Activated T-cell treated with anti-CD3 and anti-CD28 coated beads, Interleukin-2, amount 50 U/mL, for 72 hours (primary cell): ENCODE measurements at regions not wholly inside any gene's neighbourhood (a gene's known extent, or its start where the extent isn't known, plus 50 kb on each side); places are given as distances from the start of the nearest gene placed in this dataset.
"Not testable (repeated sequence)": the region's sequence is repeated elsewhere in the genome, so short reads cannot be mapped to it uniquely, and the experiment has no call there.

ENCODE experiments used
- ATAC-seq, 2 donors: fragments of 150-1000 bp; cut with Tn5 transposase; replicated peaks in 1 of 2; 2 replicates each; pipeline ENCODE4 v1.10.0; 2021; ENCODE audit warnings: moderate library complexity in 2 of 2, mild to moderate bottlenecking in 1 of 2
- DNase-seq, 2 donors: peaks; one replicate each; pipeline ENCODE4 v3.0.0; 2021 to 2022; ENCODE audit warnings: mixed read lengths in 1 of 2
- H3K27ac Mint-ChIP-seq: one replicate; pipeline ENCODE4 v1.8.0; 2022; ENCODE audit warnings: mild to moderate bottlenecking, moderate library complexity, mixed read lengths
- H3K27me3 Mint-ChIP-seq: one replicate; pipeline ENCODE4 v1.8.0; 2022; ENCODE audit warnings: low read depth, mixed read lengths
- H3K36me3 Mint-ChIP-seq, 2 donors: one replicate each; pipeline ENCODE4 v1.8.0; 2022; ENCODE audit warnings: mixed read lengths in 2 of 2, mild to moderate bottlenecking in 1 of 2; ENCODE audit not compliant: insufficient read depth in 2 of 2
- H3K4me1 Mint-ChIP-seq: one replicate; pipeline ENCODE4 v1.8.0; 2022; ENCODE audit warnings: low read depth, mixed read lengths
- H3K4me3 Mint-ChIP-seq, 2 donors: one replicate each; pipeline ENCODE4 v1.8.0; 2022; ENCODE audit warnings: mild to moderate bottlenecking in 2 of 2, mixed read lengths in 2 of 2, moderate library complexity in 2 of 2
- H3K9me3 Mint-ChIP-seq, 2 donors: one replicate each; pipeline ENCODE4 v1.8.0; 2022; ENCODE audit warnings: mixed read lengths in 2 of 2

- Mint-ChIP-seq H3K4me3 (no peak overlapping the region), H3K4me1 (no peaks in the 10 kb centered on the region), H3K27me3 (no peaks in the 10 kb centered on the region), H3K9me3 (no peaks in the 10 kb centered on the region), H3K27ac (no peak overlapping the region), H3K36me3 (no peaks in the 10 kb centered on the region)
- no peak for ATAC-seq
- no peak for DNase-seq
Observed at GRCh38 chr4:75207902-75208301, 275.0 kb downstream of the PARM1 start.

GRCh38 chr4:75195111-75195510, 262.2 kb downstream of the PARM1 start:
- H3K4me1 Mint-ChIP-seq: no peaks in the 10 kb centered on the region

DNA sequence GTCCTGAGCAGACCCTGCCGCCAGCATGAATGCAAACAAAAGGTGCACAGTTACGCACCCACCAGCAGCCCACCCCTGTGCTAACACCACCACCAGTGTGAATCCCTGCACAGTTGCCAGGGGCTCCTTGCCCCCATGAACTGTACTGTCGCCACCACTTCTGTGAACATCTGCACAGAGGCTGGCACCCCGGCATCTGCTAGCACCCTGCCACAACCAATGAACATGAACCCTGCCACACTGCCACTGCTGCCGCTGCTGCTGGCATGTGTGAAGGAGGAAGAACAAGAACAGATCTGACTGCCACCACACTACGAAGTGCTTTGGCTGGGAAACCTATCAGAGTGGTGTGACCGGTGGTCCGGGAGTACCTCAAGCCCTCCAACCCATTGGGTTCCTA, 261.3 kb downstream of the PARM1 start:
- ATAC-seq (no peak), DNase-seq (no peak)
- Mint-ChIP-seq H3K27me3 (no peaks in the 10 kb centered on the region), H3K36me3 (peaks cover 0 to 2% of the 10 kb centered on the region in 2 donors), H3K4me1 (no peaks in the 10 kb centered on the region), H3K27ac (no peak overlapping the region), H3K4me3 (no peak overlapping the region), H3K9me3 (peaks cover 0 to 2% of the 10 kb centered on the region in 2 donors)

More at GRCh38 chr4:75195111-75195510, 262.2 kb downstream of the PARM1 start:
- Mint-ChIP-seq H3K36me3 (peaks cover 0 to 2% of the 10 kb centered on the region in 2 donors), H3K9me3 (peaks cover 0 to 4% of the 10 kb centered on the region in 2 donors), H3K27ac (no peak overlapping the region), H3K27me3 (no peaks in the 10 kb centered on the region), H3K4me3 (no peak overlapping the region)
- ATAC-seq (no peak), DNase-seq (no peak)

DNA sequence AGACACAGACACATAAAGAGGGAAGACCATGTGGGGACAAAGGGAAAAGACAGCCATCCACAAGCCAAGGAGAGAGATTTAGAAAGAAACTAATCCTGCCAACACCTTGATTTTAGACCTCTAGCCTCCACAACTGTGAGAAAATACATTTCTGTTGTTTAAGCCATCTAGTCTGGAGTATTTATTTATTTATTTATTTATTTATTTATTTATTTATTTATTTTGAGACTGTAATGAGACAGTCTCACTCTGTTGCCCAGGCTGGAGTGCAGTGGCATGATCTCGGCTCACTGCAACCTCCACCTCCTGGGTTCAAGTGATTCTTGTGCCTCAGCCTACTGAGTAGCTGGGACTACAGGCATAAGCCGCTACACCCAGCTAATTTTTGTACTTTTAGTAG, 259.3 kb downstream of the PARM1 start:
- not testable (repeated sequence) for H3K4me1 Mint-ChIP-seq, H3K36me3 Mint-ChIP-seq, H3K9me3 Mint-ChIP-seq, H3K4me3 Mint-ChIP-seq, ATAC-seq, H3K27ac Mint-ChIP-seq, DNase-seq, H3K27me3 Mint-ChIP-seq

- no peak overlapping the region for H3K27ac Mint-ChIP-seq
- H3K4me1 Mint-ChIP-seq: no peaks in the 10 kb centered on the region
- H3K4me3 Mint-ChIP-seq: no peak overlapping the region
- no peak for DNase-seq
- ATAC-seq: no peak
- no peaks in the 10 kb centered on the region for H3K27me3 Mint-ChIP-seq
- peaks cover under 1 to 3% of the 10 kb centered on the region in 2 donors for H3K9me3 Mint-ChIP-seq
- no peaks in the 10 kb centered on the region for H3K36me3 Mint-ChIP-seq
Observed at GRCh38 chr4:75189711-75190335, 256.9 kb downstream of the PARM1 start.

GRCh38 chr4:75180790-75181776, 248.2 kb downstream of the PARM1 start:
- peaks cover 11% of the 10 kb centered on the region in 2 donors for H3K9me3 Mint-ChIP-seq
- no peak overlapping the region for H3K4me3 Mint-ChIP-seq
- no peaks in the 10 kb centered on the region for H3K4me1 Mint-ChIP-seq
- H3K36me3 Mint-ChIP-seq: no peaks in the 10 kb centered on the region
- DNase-seq (no peak), ATAC-seq (no peak)
- no peak overlapping the region for H3K27ac Mint-ChIP-seq
- no peaks in the 10 kb centered on the region for H3K27me3 Mint-ChIP-seq

DNA sequence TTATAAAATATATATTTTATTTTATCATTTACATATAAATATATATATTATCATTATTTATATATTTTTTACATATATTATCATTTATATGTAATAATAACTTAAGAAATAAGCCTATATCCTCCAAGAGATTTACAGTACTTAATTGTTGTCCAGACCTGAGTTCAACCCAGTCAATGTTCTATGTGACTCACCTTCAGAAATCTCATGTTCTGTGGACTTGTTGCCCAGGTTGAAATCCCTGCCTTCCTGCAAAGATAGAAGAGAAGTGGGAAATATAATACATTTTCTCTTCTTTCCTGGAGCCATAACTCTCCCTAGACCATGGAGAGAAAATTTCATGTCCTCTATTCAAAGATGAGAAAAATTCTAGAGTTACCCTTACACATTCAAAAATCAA, 247.3 kb downstream of the PARM1 start:
- no peaks in the 10 kb centered on the region for H3K36me3 Mint-ChIP-seq
- H3K4me3 Mint-ChIP-seq: no peak overlapping the region
- DNase-seq (no peak), ATAC-seq (no peak)
- H3K4me1 Mint-ChIP-seq: no peaks in the 10 kb centered on the region
- H3K27me3 Mint-ChIP-seq: no peaks in the 10 kb centered on the region
- H3K9me3 Mint-ChIP-seq: peaks cover 8 to 11% of the 10 kb centered on the region in 2 donors
- no peak overlapping the region for H3K27ac Mint-ChIP-seq

- H3K4me1 Mint-ChIP-seq: no peaks in the 10 kb centered on the region
- no peaks in the 10 kb centered on the region for H3K27me3 Mint-ChIP-seq
- H3K4me3 Mint-ChIP-seq: no peak overlapping the region
- H3K36me3 Mint-ChIP-seq: no peaks in the 10 kb centered on the region
- peaks cover 8 to 10% of the 10 kb centered on the region in 2 donors for H3K9me3 Mint-ChIP-seq
- no peak for ATAC-seq
- DNase-seq: no peak
- no peak overlapping the region for H3K27ac Mint-ChIP-seq
Observed at GRCh38 chr4:75179510-75179909, 246.6 kb downstream of the PARM1 start.

DNA sequence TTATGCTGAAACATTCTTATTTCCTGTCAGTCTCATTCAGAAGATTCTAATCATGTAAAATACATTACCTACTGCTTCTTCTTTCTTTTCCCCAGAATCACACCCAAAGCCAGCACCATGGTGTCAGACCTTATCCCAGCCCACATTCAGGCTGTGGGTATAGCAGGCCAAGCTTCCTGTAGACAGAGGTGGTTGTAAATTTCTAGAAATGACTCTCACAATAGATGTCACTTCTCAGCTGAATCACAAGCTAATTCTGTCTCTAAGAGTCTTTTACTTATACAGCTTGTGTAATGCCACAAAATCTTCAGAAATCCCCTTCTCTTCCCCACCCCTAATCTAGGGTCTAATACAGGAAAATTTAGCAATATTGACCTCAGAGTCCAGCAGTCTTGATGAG, 239.6 kb downstream of the PARM1 start:
- DNase-seq (no peak), ATAC-seq (peak in 1 of 2 donors; percentile 21)
- Mint-ChIP-seq H3K4me3 (no peak overlapping the region), H3K4me1 (peaks cover 7% of the 10 kb centered on the region), H3K36me3 (no peaks in the 10 kb centered on the region), H3K27me3 (no peaks in the 10 kb centered on the region), H3K27ac (no peak overlapping the region), H3K9me3 (peaks cover 0 to 2% of the 10 kb centered on the region in 2 donors)

- H3K27ac Mint-ChIP-seq: no peak overlapping the region
- H3K4me1 Mint-ChIP-seq: peaks cover 7% of the 10 kb centered on the region
- H3K9me3 Mint-ChIP-seq: peaks cover 2% of the 10 kb centered on the region in 2 donors
- no peaks in the 10 kb centered on the region for H3K36me3 Mint-ChIP-seq
- H3K4me3 Mint-ChIP-seq: no peak overlapping the region
- ATAC-seq: no peak
- no peak for DNase-seq
- H3K27me3 Mint-ChIP-seq: no peaks in the 10 kb centered on the region
Observed at GRCh38 chr4:75169427-75169826, 236.5 kb downstream of the PARM1 start.

GRCh38 chr4:75169020-75169419, 236.1 kb downstream of the PARM1 start:
- Mint-ChIP-seq H3K9me3 (peaks cover 2% of the 10 kb centered on the region in 2 donors), H3K27ac (no peak overlapping the region), H3K4me3 (no peak overlapping the region), H3K36me3 (no peaks in the 10 kb centered on the region), H3K4me1 (peaks cover 7% of the 10 kb centered on the region), H3K27me3 (no peaks in the 10 kb centered on the region)
- DNase-seq (no peak), ATAC-seq (no peak)

DNA sequence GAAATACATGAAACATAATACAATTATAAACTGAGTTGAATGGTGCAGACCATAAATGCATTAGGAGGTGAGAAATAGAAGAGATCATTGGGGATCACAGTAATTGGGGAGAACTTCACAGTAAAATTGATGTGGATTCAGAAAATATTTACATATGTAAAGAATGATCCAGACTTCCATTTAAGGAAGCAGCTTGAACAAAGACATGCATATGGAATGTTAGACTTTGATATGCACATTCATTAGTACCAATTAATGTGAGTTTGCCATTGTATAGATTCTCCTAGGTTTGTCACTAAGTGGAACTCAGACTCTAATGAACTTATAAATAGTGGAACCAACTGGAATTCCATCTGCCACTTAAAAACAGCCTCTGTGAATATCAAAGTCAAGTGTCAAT, 235.6 kb downstream of the PARM1 start:
- Mint-ChIP-seq H3K27me3 (no peaks in the 10 kb centered on the region), H3K36me3 (no peaks in the 10 kb centered on the region), H3K27ac (no peak overlapping the region), H3K9me3 (peaks cover 2% of the 10 kb centered on the region in 2 donors), H3K4me1 (peaks cover 7% of the 10 kb centered on the region), H3K4me3 (no peak overlapping the region)
- DNase-seq (no peak), ATAC-seq (no peak)

DNA sequence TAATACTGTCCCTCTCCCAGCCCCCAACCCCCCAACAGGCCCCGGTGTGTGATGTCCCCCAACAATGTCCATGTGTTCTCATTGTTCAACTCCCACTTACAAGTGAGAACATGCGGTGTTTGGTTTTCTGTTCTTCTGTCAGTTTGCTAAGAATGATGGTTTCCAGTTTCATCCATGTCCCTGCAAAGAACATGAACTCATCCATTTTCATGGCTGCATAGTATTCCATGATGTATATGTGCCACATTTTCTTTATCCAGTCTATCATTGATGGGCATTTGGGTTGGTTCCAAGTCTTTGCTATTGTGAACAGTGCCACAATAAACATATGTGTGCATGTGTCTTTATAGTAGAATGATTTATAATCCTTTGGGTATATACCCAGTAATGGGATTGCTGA, 232.2 kb downstream of the PARM1 start:
- H3K9me3 Mint-ChIP-seq, ATAC-seq, H3K4me1 Mint-ChIP-seq, DNase-seq, H3K27me3 Mint-ChIP-seq, H3K27ac Mint-ChIP-seq, H3K36me3 Mint-ChIP-seq, H3K4me3 Mint-ChIP-seq: not testable (repeated sequence)
